ENCODE measurements at regions not wholly inside any gene's neighbourhood (a gene's known extent, or its start where the extent isn't known, plus 50 kb on each side); places are given as distances from the start of the nearest gene placed in this dataset.

GRCh38 chr19:30656520-30657100 is 284.4 kb downstream of the ZNF536 start:
- ChIA-PET CTCF (ENCODE audit: partially characterized antibody) (interaction anchor here (1.8 to 2.0 kb wide), 2 partner anchors 9 to 10 kb away, joined by 7 to 14 read pairs; no protein-coding TSS in a partner anchor), POLR2A (ENCODE audit: partially characterized antibody) (no interaction called here)
- Histone ChIP-seq H3K4ac (replicated peaks; ENCODE audit: insufficient read length, low read depth, low read length) (no peak overlapping the region), H4K91ac (replicated peaks; ENCODE audit: insufficient read length, low read length) (no peak overlapping the region), H2BK20ac (ENCODE audit: low read length) (no peak overlapping the region), H4K5ac (ENCODE audit: insufficient read length, low read depth, low read length) (no peak overlapping the region), H3K27me3 (replicated peaks in 1 of 4; ENCODE audit: control insufficient read depth in 3 of 4, extremely low read depth in 1 of 4, insufficient read depth in 3 of 4, low read length in 3 of 4) (no peaks in the 10 kb centered on the region; a peak in 1 of 7 replicates), H3K9me3 (ENCODE audit: insufficient read depth in 2 of 2, low read depth in 1 of 2, low read length in 1 of 2) (no peaks in the 10 kb centered on the region), H3K79me1 (ENCODE audit: low read depth, low read length) (no peaks in the 10 kb centered on the region), H3K36me3 (ENCODE audit: control insufficient read depth in 2 of 4, insufficient read depth in 4 of 4, low read length in 3 of 4) (no peaks in the 10 kb centered on the region), H3K27ac (ENCODE audit: low read depth, low read length) (no peak overlapping the region), H2BK12ac (ENCODE audit: low read depth, low read length) (no peak overlapping the region), H2BK5ac (ENCODE audit: low read depth, low read length) (no peak overlapping the region), H2BK120ac (replicated peaks; ENCODE audit: low read depth, low read length) (no peak overlapping the region), H4K8ac (ENCODE audit: extremely low read depth, insufficient read depth, low read length) (no peak overlapping the region), H2BK15ac (ENCODE audit: low read length) (no peak overlapping the region), H2AFZ (ENCODE audit: low read length) (no peak overlapping the region), H3K4me3 (ENCODE audit: extremely low read depth in 1 of 4, insufficient read depth in 2 of 4, low read depth in 3 of 4, low read length in 4 of 4) (no peak overlapping the region), H3K4me1 (replicated peaks in 1 of 4; ENCODE audit: control insufficient read depth in 3 of 4, insufficient read depth in 4 of 4, low read length in 3 of 4) (no peaks in the 10 kb centered on the region), H3K14ac (ENCODE audit: insufficient read length) (no peak overlapping the region), H3K23ac (ENCODE audit: insufficient read length) (no peak overlapping the region), H3K56ac (replicated peaks; ENCODE audit: insufficient read length, low read depth, low read length) (no peak overlapping the region), H2AK5ac (ENCODE audit: low read depth, low read length) (no peak overlapping the region), H3K79me2 (ENCODE audit: control insufficient read depth in 1 of 2, insufficient read depth in 2 of 2, low read length in 2 of 2) (no peaks in the 10 kb centered on the region), H3K9ac (replicated peaks in 1 of 4; ENCODE audit: extremely low read depth in 1 of 4, low read depth in 3 of 4, low read length in 3 of 4) (no peak overlapping the region), H3K4me2 (ENCODE audit: insufficient read depth in 1 of 2, low read depth in 2 of 2, low read length in 2 of 2) (no peak overlapping the region), H3K23me2 (ENCODE audit: low read depth, low read length) (no peaks in the 10 kb centered on the region), H4K20me1 (replicated peaks in 1 of 2; ENCODE audit: control insufficient read depth in 1 of 2, insufficient read depth in 2 of 2, low read length in 2 of 2) (no peaks in the 10 kb centered on the region), H3K18ac (ENCODE audit: extremely low read depth, low read length) (no peak overlapping the region)
- no peak for DNase-seq (ENCODE audit: low read depth in 1 of 2, low spot score in 2 of 2)
- no peak for FAIRE-seq
- 95% methylated on average over 10 of the region's 10 CpGs; no CpG with 5 or more reads in 1 of the 2 experiments for WGBS, 2 experiments (ENCODE audit: extremely low coverage in 1 of 2, insufficient coverage in 1 of 2, insufficient read length in 1 of 2, insufficient replicate concordance in 2 of 2, low coverage in 1 of 2, low lambda C conversion rate in 2 of 2, missing lambda C conversion rate in 1 of 2)
- TF ChIP-seq RNF2 (IDR thresholded peaks at IDR 0.05; ENCODE audit: borderline replicate concordance, low read depth, low read length, missing control alignments, poor library complexity, severe bottlenecking) (no peak), CEBPB (IDR thresholded peaks at IDR 0.05; ENCODE audit: low read depth, low read length) (no peak), TCF12 (IDR thresholded peaks at IDR 0.05; ENCODE audit: low read depth, low read length) (no peak), CTBP2 (IDR thresholded peaks at IDR 0.05; ENCODE audit: borderline replicate concordance, insufficient read depth, insufficient read length, low read length) (no peak), GABPA (IDR thresholded peaks at IDR 0.05; ENCODE audit: borderline replicate concordance, insufficient read depth, low read length) (no peak), RAD21 (IDR thresholded peaks at IDR 0.05 in 1 of 2, conservative IDR thresholded peaks at IDR 0.05 in 1 of 2; ENCODE audit: low read depth in 2 of 2, low read length in 2 of 2) (no peak), RFX5 (IDR thresholded peaks at IDR 0.05; ENCODE audit: borderline replicate concordance, low read depth, low read length) (no peak), NANOG (IDR thresholded peaks at IDR 0.05; ENCODE audit: insufficient read depth, low read depth, low read length, poor library complexity, severe bottlenecking) (no peak), BCL11A (IDR thresholded peaks at IDR 0.05; ENCODE audit: low read depth in 2 of 2, low read length in 2 of 2) (no peak), ASH2L (IDR thresholded peaks at IDR 0.05; ENCODE audit: low read length) (no peak), BRCA1 (IDR thresholded peaks at IDR 0.05; ENCODE audit: low read depth, low read length) (no peak)
- TF ChIP-seq, protein P1, sequence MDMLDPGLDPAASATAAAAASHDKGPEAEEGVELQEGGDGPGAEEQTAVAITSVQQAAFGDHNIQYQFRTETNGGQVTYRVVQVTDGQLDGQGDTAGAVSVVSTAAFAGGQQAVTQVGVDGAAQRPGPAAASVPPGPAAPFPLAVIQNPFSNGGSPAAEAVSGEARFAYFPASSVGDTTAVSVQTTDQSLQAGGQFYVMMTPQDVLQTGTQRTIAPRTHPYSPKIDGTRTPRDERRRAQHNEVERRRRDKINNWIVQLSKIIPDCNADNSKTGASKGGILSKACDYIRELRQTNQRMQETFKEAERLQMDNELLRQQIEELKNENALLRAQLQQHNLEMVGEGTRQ (IDR thresholded peaks at IDR 0.05; ENCODE audit: low read length): no peak
